ENCODE measurements at regions not wholly inside any gene's neighbourhood (a gene's known extent, or its start where the extent isn't known, plus 50 kb on each side); places are given as distances from the start of the nearest gene placed in this dataset.

DNA sequence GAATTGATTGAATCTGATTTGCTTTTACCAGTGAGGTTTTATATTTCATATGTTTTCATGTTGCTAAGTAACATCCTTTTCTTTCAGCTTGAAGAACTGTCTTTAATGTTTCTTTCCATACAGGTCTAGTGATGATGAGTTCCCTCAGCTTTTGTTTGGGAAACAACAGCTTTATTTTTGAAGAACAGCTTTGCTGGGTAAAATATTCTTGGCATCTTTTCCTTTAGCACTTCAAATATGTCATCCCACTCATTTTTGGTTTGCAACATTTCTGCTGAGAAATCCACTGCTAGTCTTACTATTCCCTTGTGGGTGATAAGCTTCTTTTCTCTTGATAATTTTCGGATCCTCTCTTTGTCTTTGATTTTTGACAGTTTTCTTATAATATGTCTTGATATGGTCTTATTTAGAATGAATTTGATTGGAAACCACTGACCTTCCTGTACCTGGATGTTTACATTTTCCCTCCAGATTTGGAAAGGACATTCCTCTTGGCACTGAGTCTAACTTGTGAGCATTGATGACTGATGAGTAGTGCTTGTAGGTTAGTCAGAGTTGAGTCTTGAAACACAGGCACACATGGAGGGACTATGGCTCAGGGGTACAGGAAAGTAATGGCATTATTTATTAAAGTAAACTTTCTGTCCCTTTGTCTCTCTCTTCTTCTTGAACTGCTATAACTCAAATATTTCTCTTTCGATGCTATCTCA, 220.3 kb downstream of the SPATA31D1 start:
- Histone ChIP-seq H3K79me2 (ENCODE audit: control insufficient read depth, low read length) (no peaks in the 10 kb centered on the region), H3K4me3 (ENCODE audit: low read length) (no peak overlapping the region), H3K9me2 (replicated peaks; ENCODE audit: control insufficient read depth, low read length) (no peaks in the 10 kb centered on the region), H3K4me2 (ENCODE audit: low read length) (no peak overlapping the region), H3K4me1 (ENCODE audit: control insufficient read depth, low read length) (no peaks in the 10 kb centered on the region), H3F3A (ENCODE audit: control insufficient read depth, insufficient read depth) (no peaks in the 10 kb centered on the region), H4K20me1 (ENCODE audit: control insufficient read depth, insufficient read depth, low read depth, low read length) (no peaks in the 10 kb centered on the region), H3K27me3 (ENCODE audit: control insufficient read depth, low read length) (no peaks in the 10 kb centered on the region), H3K27ac (ENCODE audit: low read depth, low read length) (no peak overlapping the region), H3K9me3 (ENCODE audit: control insufficient read depth, insufficient read depth, low read length) (no peaks in the 10 kb centered on the region), H3K36me3 (ENCODE audit: control insufficient read depth, low read length) (no peaks in the 10 kb centered on the region)
- TF ChIP-seq EZH2phosphoT487 (IDR thresholded peaks at IDR 0.05; ENCODE audit: borderline replicate concordance, low read length) (no peak), CTCF (IDR thresholded peaks at IDR 0.05; ENCODE audit: low read depth, low read length, poor library complexity, severe bottlenecking) (no peak)

DNA sequence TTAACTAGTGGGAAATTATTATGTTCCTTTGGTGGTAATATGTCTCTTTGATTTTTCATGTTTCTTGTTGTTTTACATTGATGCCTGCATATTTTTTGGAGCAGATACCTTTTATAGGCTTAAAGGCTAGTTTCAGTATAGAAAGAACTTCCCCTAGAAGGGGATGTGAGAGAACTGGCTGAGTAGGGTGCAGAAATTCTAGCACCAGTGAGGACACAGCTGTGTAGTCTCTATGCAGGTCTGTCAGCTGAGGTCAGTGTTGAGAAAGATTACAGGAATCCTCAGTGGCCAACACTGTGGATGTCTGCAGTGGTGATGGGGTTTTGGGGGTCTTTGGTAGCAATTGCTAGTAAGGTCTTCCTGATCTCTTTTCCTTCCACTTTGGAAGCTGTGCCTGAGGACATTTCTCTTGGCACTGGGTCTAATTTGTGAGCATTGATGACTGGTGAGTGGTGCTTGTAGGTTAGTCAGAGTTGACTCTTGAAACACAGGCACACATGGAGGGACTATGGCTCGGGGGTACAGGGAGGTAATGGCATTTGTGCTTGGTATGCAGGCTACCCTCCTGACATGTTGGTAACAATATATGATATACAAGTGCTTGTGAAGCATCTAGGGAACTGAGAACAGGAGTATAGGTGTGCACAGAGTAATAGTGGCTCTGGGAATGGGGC, 221.4 kb downstream of the SPATA31D1 start:
- H3K4me1 ChIP-seq (ENCODE audit: control insufficient read depth, low read length): no peaks in the 10 kb centered on the region
- H3K4me3 ChIP-seq (ENCODE audit: low read length): no peak overlapping the region
- H3K9me3 ChIP-seq (ENCODE audit: control insufficient read depth, insufficient read depth, low read length): no peaks in the 10 kb centered on the region
- TF ChIP-seq EZH2phosphoT487 (IDR thresholded peaks at IDR 0.05; ENCODE audit: borderline replicate concordance, low read length) (no peak), CTCF (IDR thresholded peaks at IDR 0.05; ENCODE audit: low read depth, low read length, poor library complexity, severe bottlenecking) (no peak)
- H4K20me1 ChIP-seq (ENCODE audit: control insufficient read depth, insufficient read depth, low read depth, low read length): no peaks in the 10 kb centered on the region
- H3K27ac ChIP-seq (ENCODE audit: low read depth, low read length): no peak overlapping the region
- H3K79me2 ChIP-seq (ENCODE audit: control insufficient read depth, low read length): no peaks in the 10 kb centered on the region
- no peaks in the 10 kb centered on the region for H3F3A ChIP-seq (ENCODE audit: control insufficient read depth, insufficient read depth)
- no peaks in the 10 kb centered on the region for H3K27me3 ChIP-seq (ENCODE audit: control insufficient read depth, low read length)
- H3K36me3 ChIP-seq (ENCODE audit: control insufficient read depth, low read length): no peaks in the 10 kb centered on the region
- H3K4me2 ChIP-seq (ENCODE audit: low read length): no peak overlapping the region
- H3K9me2 ChIP-seq (replicated peaks; ENCODE audit: control insufficient read depth, low read length): no peaks in the 10 kb centered on the region

DNA sequence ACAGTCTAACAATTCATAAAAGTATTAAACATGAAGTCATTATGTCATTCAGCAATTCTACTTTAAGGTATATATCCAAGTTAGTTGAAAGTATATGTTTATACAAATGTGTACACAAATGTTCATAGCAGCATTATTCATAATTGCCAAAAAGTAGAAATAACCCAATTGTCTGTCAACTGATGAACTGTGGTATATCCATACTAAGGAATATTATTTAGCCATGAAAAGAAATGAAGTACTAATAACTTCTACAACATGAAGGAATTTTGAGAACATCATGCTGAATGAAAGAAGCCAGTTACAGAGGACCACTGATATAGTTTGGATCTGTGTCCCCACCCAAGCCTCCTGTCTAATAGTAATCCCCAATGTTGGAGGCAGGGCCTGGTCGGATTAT, 224.3 kb downstream of the SPATA31D1 start:
- Histone ChIP-seq H3K4me2 (ENCODE audit: low read length) (no peak overlapping the region), H3K27me3 (ENCODE audit: control insufficient read depth, low read length) (no peaks in the 10 kb centered on the region), H3K4me3 (ENCODE audit: low read length) (no peak overlapping the region), H3K36me3 (ENCODE audit: control insufficient read depth, low read length) (no peaks in the 10 kb centered on the region), H3K9me2 (replicated peaks; ENCODE audit: control insufficient read depth, low read length) (no peaks in the 10 kb centered on the region), H3F3A (ENCODE audit: control insufficient read depth, insufficient read depth) (no peaks in the 10 kb centered on the region), H4K20me1 (ENCODE audit: control insufficient read depth, insufficient read depth, low read depth, low read length) (no peaks in the 10 kb centered on the region), H3K79me2 (ENCODE audit: control insufficient read depth, low read length) (no peaks in the 10 kb centered on the region), H3K9me3 (ENCODE audit: control insufficient read depth, insufficient read depth, low read length) (no peaks in the 10 kb centered on the region), H3K27ac (ENCODE audit: low read depth, low read length) (no peak overlapping the region), H3K4me1 (ENCODE audit: control insufficient read depth, low read length) (no peaks in the 10 kb centered on the region)
- TF ChIP-seq EZH2phosphoT487 (IDR thresholded peaks at IDR 0.05; ENCODE audit: borderline replicate concordance, low read length) (no peak), CTCF (IDR thresholded peaks at IDR 0.05; ENCODE audit: low read depth, low read length, poor library complexity, severe bottlenecking) (no peak)

All from DOHH2 (cell line).